GM19463 (cell line): ENCODE measurements at regions not wholly inside any gene's neighbourhood (a gene's known extent, or its start where the extent isn't known, plus 50 kb on each side); places are given as distances from the start of the nearest gene placed in this dataset.

Experiments
- ATAC-seq: cut with Tn5 transposase; IDR thresholded peaks from one replicate; pipeline ENCODE4 v1.9.1; 2021; ENCODE audit warnings: mild to moderate bottlenecking, moderate library complexity; ENCODE audit not compliant: unreplicated experiment

GRCh38 chr4:11741190-11741652 is 312.5 kb upstream of the HS3ST1 start:
- no peak for ATAC-seq

- no peak for ATAC-seq
These were observed 311.3 kb upstream of the HS3ST1 start for GRCh38 chr4:11739992-11740391.

GRCh38 chr4:11736978-11737377 is 308.3 kb upstream of the HS3ST1 start:
- no peak for ATAC-seq

GRCh38 chr4:11735651-11736050 is 307.0 kb upstream of the HS3ST1 start:
- no peak for ATAC-seq

GRCh38 chr4:11732155-11732554 is 303.5 kb upstream of the HS3ST1 start:
- ATAC-seq, result no peak

GRCh38 chr4:11730545-11730944 is 301.9 kb upstream of the HS3ST1 start:
- ATAC-seq, result no peak

- no peak for ATAC-seq
These were observed 300.9 kb upstream of the HS3ST1 start for GRCh38 chr4:11729548-11729947.

GRCh38 chr4:11727903-11728564 is 299.3 kb upstream of the HS3ST1 start:
- no peak for ATAC-seq

GRCh38 chr4:11724731-11725130 is 296.0 kb upstream of the HS3ST1 start:
- ATAC-seq, result no peak

- no peak for ATAC-seq
These were observed 293.5 kb upstream of the HS3ST1 start for GRCh38 chr4:11722223-11722622.

GRCh38 chr4:11720292-11720691 is 291.6 kb upstream of the HS3ST1 start:
- ATAC-seq, result no peak

- ATAC-seq, result no peak
These were observed 291.2 kb upstream of the HS3ST1 start for GRCh38 chr4:11719879-11720278.

- no peak for ATAC-seq
These were observed 287.2 kb upstream of the HS3ST1 start for GRCh38 chr4:11715753-11716521.

- ATAC-seq, result no peak
These were observed 281.9 kb upstream of the HS3ST1 start for GRCh38 chr4:11710453-11711093.

GRCh38 chr4:11704186-11704830 is 275.6 kb upstream of the HS3ST1 start:
- ATAC-seq, result no peak

- ATAC-seq, result no peak
These were observed 274.3 kb upstream of the HS3ST1 start for GRCh38 chr4:11702886-11703557.

- no peak for ATAC-seq
These were observed 273.5 kb upstream of the HS3ST1 start for GRCh38 chr4:11701966-11702725.

- no peak for ATAC-seq
These were observed 272.1 kb upstream of the HS3ST1 start for GRCh38 chr4:11700751-11701226.

GRCh38 chr4:11698846-11699590 is 270.3 kb upstream of the HS3ST1 start:
- no peak for ATAC-seq
